BE2C (cell line): ENCODE measurements at regions not wholly inside any gene's neighbourhood (a gene's known extent, or its start where the extent isn't known, plus 50 kb on each side); places are given as distances from the start of the nearest gene placed in this dataset.

Experiments
- DNase-seq: peaks from one replicate; pipeline ENCODE4 v3.0.0-alpha.2; 2020
- H3K27me3 ChIP-seq: fragments of 250-450 bp; sonication (Bioruptor Pico); 2 replicates; pipeline ENCODE4 v1.5.1; 2020; ENCODE audit warnings: mild to moderate bottlenecking
- H3K36me3 ChIP-seq: fragments of 250-450 bp; sonication (Bioruptor Pico); 2 replicates; pipeline ENCODE4 v1.5.1; 2020; ENCODE audit warnings: mild to moderate bottlenecking
- H3K4me1 ChIP-seq: fragments of 250-450 bp; sonication (Bioruptor Pico); 2 replicates; pipeline ENCODE4 v1.5.1; 2020
- H3K4me3 ChIP-seq: 2 replicates; pipeline ENCODE4 v1.5.1; 2011; ENCODE audit warnings: low read depth, low read length
- H3K9me3 ChIP-seq: fragments of 250-450 bp; sonication (Bioruptor Pico); 2 replicates; pipeline ENCODE4 v1.5.1; 2020
- CTCF ChIP-seq: IDR thresholded peaks from 2 replicates; pipeline ENCODE4 v1.5.1; 2012; ENCODE audit warnings: mild to moderate bottlenecking, low read depth, low read length

GRCh38 chr3:62939707-62940106, 64.5 kb upstream of the CADPS start:
- Histone ChIP-seq H3K4me3 (no peak overlapping the region), H3K9me3 (no peaks in the 10 kb centered on the region), H3K4me1 (peaks cover 6% of the 10 kb centered on the region; the same call in 1 of the 2 replicates), H3K27me3 (no peaks in the 10 kb centered on the region), H3K36me3 (no peaks in the 10 kb centered on the region)
- no peak for TF ChIP-seq CTCF
- DNase-seq = no peak

- no peaks in the 10 kb centered on the region for H3K9me3 ChIP-seq
- H3K36me3 ChIP-seq = no peaks in the 10 kb centered on the region
- TF ChIP-seq CTCF = no peak
- no peak for DNase-seq
- no peaks in the 10 kb centered on the region for H3K27me3 ChIP-seq
- peaks cover 6% of the 10 kb centered on the region; the same call in 1 of the 2 replicates for H3K4me1 ChIP-seq
- no peak overlapping the region for H3K4me3 ChIP-seq
Observed at GRCh38 chr3:62940771-62941563, 65.8 kb upstream of the CADPS start.

GRCh38 chr3:62942227-62942626, 67.0 kb upstream of the CADPS start:
- no peaks in the 10 kb centered on the region for H3K27me3 ChIP-seq
- no peak for DNase-seq
- H3K36me3 ChIP-seq = no peaks in the 10 kb centered on the region
- H3K9me3 ChIP-seq = no peaks in the 10 kb centered on the region
- peaks cover 6% of the 10 kb centered on the region; the same call in 1 of the 2 replicates for H3K4me1 ChIP-seq
- no peak overlapping the region for H3K4me3 ChIP-seq
- TF ChIP-seq CTCF = no peak

GRCh38 chr3:62942764-62943163, 67.5 kb upstream of the CADPS start:
- peaks cover 6% of the 10 kb centered on the region; the same call in 1 of the 2 replicates for H3K4me1 ChIP-seq
- no peak overlapping the region for H3K4me3 ChIP-seq
- H3K9me3 ChIP-seq = no peaks in the 10 kb centered on the region
- no peak for TF ChIP-seq CTCF
- H3K27me3 ChIP-seq = no peaks in the 10 kb centered on the region
- no peak for DNase-seq
- H3K36me3 ChIP-seq = no peaks in the 10 kb centered on the region

GRCh38 chr3:62948921-62949320, 73.7 kb upstream of the CADPS start:
- Histone ChIP-seq H3K9me3 (no peaks in the 10 kb centered on the region), H3K36me3 (no peaks in the 10 kb centered on the region), H3K4me1 (no peaks in the 10 kb centered on the region), H3K4me3 (no peak overlapping the region), H3K27me3 (no peaks in the 10 kb centered on the region)
- DNase-seq = no peak
- TF ChIP-seq CTCF = no peak

GRCh38 chr3:62950210-62950609, 75.0 kb upstream of the CADPS start:
- Histone ChIP-seq H3K4me3 (no peak overlapping the region), H3K36me3 (no peaks in the 10 kb centered on the region), H3K27me3 (no peaks in the 10 kb centered on the region), H3K9me3 (no peaks in the 10 kb centered on the region), H3K4me1 (no peaks in the 10 kb centered on the region)
- DNase-seq = no peak
- TF ChIP-seq CTCF = no peak
